ENCODE measurements at regions not wholly inside any gene's neighbourhood (a gene's known extent, or its start where the extent isn't known, plus 50 kb on each side); places are given as distances from the start of the nearest gene placed in this dataset.

- TF ChIP-seq CTCF (IDR thresholded peaks at IDR 0.05) = no peak
- no peak for TF ChIP-seq POLR2A (IDR thresholded peaks at IDR 0.05)
Measured at GRCh38 chr6:56831334-56831733, 123.6 kb upstream of the BEND6 start.

All from thyroid gland (tissue), 4 donors.